ENCODE measurements at regions not wholly inside any gene's neighbourhood (a gene's known extent, or its start where the extent isn't known, plus 50 kb on each side); places are given as distances from the start of the nearest gene placed in this dataset.

DNA sequence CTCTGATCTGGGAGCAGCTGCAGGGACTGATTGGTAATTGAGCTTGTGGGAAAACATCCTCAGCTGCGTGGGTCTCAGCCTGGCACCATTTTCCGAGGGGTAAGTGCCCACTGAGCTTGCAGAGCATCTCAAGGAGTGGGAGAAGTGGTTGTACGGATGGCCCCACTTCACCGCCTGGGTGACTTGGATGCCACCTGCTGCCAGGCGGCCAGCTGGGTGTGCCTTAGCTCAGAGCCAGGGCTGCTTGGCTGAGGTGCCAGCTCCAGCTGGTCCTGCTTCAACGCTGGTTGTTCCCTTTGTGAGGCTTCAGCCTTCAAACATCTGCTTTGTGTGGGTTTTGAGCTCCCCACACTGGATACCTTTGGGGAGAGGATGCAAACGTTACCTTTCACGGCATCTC is 482.7 kb upstream of the EEF2KMT start:
- TF ChIP-seq, protein P1, sequence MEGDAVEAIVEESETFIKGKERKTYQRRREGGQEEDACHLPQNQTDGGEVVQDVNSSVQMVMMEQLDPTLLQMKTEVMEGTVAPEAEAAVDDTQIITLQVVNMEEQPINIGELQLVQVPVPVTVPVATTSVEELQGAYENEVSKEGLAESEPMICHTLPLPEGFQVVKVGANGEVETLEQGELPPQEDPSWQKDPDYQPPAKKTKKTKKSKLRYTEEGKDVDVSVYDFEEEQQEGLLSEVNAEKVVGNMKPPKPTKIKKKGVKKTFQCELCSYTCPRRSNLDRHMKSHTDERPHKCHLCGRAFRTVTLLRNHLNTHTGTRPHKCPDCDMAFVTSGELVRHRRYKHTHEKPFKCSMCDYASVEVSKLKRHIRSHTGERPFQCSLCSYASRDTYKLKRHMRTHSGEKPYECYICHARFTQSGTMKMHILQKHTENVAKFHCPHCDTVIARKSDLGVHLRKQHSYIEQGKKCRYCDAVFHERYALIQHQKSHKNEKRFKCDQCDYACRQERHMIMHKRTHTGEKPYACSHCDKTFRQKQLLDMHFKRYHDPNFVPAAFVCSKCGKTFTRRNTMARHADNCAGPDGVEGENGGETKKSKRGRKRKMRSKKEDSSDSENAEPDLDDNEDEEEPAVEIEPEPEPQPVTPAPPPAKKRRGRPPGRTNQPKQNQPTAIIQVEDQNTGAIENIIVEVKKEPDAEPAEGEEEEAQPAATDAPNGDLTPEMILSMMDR (IDR thresholded peaks at IDR 0.05; ENCODE audit: unreplicated experiment in 3 of 3), result no peak
- no peaks in the 10 kb centered on the region for H3K9me3 Mint-ChIP-seq
- H3K27me3 Mint-ChIP-seq (ENCODE audit: low read depth), result peaks cover 9% of the 10 kb centered on the region
- no peak overlapping the region for H3K4me3 Mint-ChIP-seq
- no peaks in the 10 kb centered on the region for H3K36me3 Mint-ChIP-seq (ENCODE audit: low read depth)
- H3K27ac Mint-ChIP-seq, result no peak overlapping the region
- H3K4me1 Mint-ChIP-seq, result peaks cover 16% of the 10 kb centered on the region

DNA sequence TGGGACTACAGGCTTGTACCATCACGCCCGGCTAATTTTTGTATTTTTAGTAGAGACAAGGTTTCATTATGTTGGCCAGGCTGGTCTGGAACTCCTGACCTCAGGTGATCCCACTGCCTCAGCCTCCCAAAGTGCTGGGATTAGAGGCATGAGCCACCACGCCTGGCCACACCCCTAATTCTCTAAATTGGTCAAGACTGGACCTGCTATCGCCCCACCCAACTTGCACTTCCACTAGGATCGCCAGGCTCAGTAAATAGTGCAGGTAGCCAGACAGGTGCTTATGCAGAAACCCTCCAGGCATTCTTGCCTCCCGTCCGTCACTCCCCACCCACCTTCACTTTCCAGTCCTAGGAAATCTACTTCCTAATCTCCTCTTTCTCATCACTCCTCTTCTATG is 481.4 kb upstream of the EEF2KMT start:
- H3K36me3 Mint-ChIP-seq (ENCODE audit: low read depth), result no peaks in the 10 kb centered on the region
- no peak overlapping the region for H3K27ac Mint-ChIP-seq
- TF ChIP-seq, protein P1 (IDR thresholded peaks at IDR 0.05; ENCODE audit: unreplicated experiment in 3 of 3), result no peak
- H3K9me3 Mint-ChIP-seq, result no peaks in the 10 kb centered on the region
- H3K27me3 Mint-ChIP-seq (ENCODE audit: low read depth), result peaks cover 9% of the 10 kb centered on the region
- H3K4me1 Mint-ChIP-seq, result peaks cover 16% of the 10 kb centered on the region
- H3K4me3 Mint-ChIP-seq, result no peak overlapping the region

DNA sequence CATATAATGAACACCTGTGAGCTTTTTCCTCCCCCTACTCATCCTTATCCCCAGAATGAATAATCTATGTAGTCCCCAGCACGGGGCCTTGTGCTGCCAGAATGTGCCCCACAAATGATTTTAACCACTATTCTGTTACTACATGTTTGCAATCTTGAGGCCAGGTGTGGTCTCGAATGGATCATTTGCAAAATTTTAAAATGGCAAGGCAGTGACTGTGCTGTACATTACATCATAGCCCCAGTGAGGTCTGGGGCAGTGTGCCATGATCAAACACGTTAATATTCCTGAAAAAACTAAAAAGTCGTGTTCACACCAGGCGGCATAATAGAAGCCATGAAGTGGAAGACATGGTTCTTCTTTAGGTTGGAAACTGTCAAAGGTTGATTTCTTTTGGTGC is 479.9 kb upstream of the EEF2KMT start:
- H3K27ac Mint-ChIP-seq, result no peak overlapping the region
- H3K9me3 Mint-ChIP-seq, result no peaks in the 10 kb centered on the region
- TF ChIP-seq, protein P1 (IDR thresholded peaks at IDR 0.05; ENCODE audit: unreplicated experiment in 3 of 3), result no peak
- H3K27me3 Mint-ChIP-seq (ENCODE audit: low read depth), result peaks cover 9% of the 10 kb centered on the region
- H3K4me1 Mint-ChIP-seq, result peaks cover 16% of the 10 kb centered on the region
- no peak overlapping the region for H3K4me3 Mint-ChIP-seq
- H3K36me3 Mint-ChIP-seq (ENCODE audit: low read depth), result no peaks in the 10 kb centered on the region

DNA sequence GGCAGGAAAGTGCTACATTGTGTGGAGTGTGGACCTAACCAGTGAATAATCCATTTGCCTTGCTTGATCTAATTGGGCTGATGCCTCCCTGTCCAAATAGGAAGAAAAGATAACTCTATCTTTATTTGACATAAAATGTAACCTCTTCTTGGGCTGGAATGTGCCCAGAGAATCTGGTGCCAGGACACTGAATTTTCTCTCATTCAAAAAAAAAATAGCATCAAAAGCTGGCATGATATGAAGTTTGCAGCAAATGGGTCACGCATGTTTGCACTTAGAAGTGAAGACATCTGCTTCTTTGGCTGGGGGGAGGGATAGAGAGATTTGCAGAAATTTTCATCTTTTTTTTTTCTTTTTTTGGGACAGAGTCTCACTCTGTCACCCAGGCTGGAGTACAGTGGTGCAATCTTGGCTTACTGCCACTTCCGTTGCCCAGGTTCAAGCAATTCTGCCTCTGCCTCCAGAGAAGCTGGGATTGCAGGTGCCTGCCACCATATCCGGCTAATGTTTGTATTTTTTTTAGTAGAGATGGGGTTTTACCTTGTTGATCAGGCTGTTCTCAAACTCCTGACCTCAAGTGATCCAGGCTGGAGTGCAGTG is 478.2 kb upstream of the EEF2KMT start:
- H3K4me3 Mint-ChIP-seq, result no peak overlapping the region
- peaks cover 6% of the 10 kb centered on the region for H3K27me3 Mint-ChIP-seq (ENCODE audit: low read depth)
- no peaks in the 10 kb centered on the region for H3K9me3 Mint-ChIP-seq
- TF ChIP-seq, protein P1 (IDR thresholded peaks at IDR 0.05; ENCODE audit: unreplicated experiment in 3 of 3), result no peak
- peaks cover 16% of the 10 kb centered on the region for H3K4me1 Mint-ChIP-seq
- H3K27ac Mint-ChIP-seq, result no peak overlapping the region
- H3K36me3 Mint-ChIP-seq (ENCODE audit: low read depth), result no peaks in the 10 kb centered on the region

DNA sequence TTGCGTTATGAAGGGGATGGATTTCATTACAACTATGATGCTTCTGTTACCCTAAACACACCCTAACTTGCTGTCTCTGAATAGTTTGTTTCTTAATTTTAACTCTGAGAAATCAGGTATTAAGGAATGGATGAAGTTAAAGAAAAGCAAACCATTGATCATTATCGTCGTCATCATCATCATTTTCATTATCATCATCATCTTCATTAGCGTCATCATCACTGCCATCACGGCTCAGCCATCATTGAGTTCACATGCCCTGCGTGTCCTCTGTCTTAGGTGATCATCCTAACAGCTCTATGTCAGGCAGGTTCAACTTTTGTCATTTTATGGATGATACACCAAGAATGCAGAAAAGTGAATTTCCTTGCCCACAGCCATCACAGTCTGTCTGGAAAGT is 477.5 kb upstream of the EEF2KMT start:
- H3K27ac Mint-ChIP-seq, result no peak overlapping the region
- H3K4me3 Mint-ChIP-seq, result no peak overlapping the region
- peaks cover 16% of the 10 kb centered on the region for H3K4me1 Mint-ChIP-seq
- H3K27me3 Mint-ChIP-seq (ENCODE audit: low read depth), result peaks cover 4% of the 10 kb centered on the region
- H3K36me3 Mint-ChIP-seq (ENCODE audit: low read depth), result no peaks in the 10 kb centered on the region
- TF ChIP-seq, protein P1 (IDR thresholded peaks at IDR 0.05; ENCODE audit: unreplicated experiment in 3 of 3), result no peak
- no peaks in the 10 kb centered on the region for H3K9me3 Mint-ChIP-seq

DNA sequence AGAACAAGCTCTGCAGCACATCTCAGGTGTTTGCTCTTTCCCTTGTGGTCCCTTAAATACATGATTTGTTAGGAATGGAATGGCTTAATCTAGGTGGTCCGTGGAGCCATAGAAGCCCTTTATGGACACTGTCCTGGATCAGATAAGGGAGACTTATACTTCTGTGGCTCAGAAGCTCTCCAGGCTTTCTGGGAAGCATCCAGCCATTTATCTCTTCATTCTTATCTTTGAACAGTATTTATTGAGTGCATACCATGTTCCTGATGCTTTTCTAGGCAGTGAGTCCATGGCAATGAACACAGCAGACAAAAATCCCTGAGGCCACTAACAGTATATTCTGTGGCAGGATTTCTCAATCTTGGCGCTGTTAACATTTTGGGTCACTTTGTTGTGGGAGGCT is 474.5 kb upstream of the EEF2KMT start:
- Mint-ChIP-seq H3K4me1 (peaks cover 15% of the 10 kb centered on the region), H3K4me3 (no peak overlapping the region), H3K9me3 (no peaks in the 10 kb centered on the region), H3K36me3 (ENCODE audit: low read depth) (no peaks in the 10 kb centered on the region), H3K27me3 (ENCODE audit: low read depth) (peaks cover 6% of the 10 kb centered on the region), H3K27ac (no peak overlapping the region)
- TF ChIP-seq, protein P1 (IDR thresholded peaks at IDR 0.05; ENCODE audit: unreplicated experiment in 3 of 3), result no peak

All from nephron (organoid).